CD14-positive monocyte (primary cell): ENCODE measurements at regions not wholly inside any gene's neighbourhood (a gene's known extent, or its start where the extent isn't known, plus 50 kb on each side); places are given as distances from the start of the nearest gene placed in this dataset.

Experiments
- DNase-seq, 3 donors: peaks; one replicate each; pipeline ENCODE4 v3.0.0-alpha.2; 2011 to 2022
- H2AFZ ChIP-seq: 2 replicates; pipeline ENCODE4 v1.6.0; 2012; ENCODE audit warnings: mild to moderate bottlenecking, low read depth, low read length, inconsistent platforms; ENCODE audit not compliant: insufficient read depth, poor library complexity, severe bottlenecking
- H3K27ac ChIP-seq, 2 donors: 1 replicate in 1 of 2; 2 replicates in 1 of 2; pipeline ENCODE4 v1.5.1; 2012 to 2013; ENCODE audit warnings: low read length in 2 of 2, control low read depth in 1 of 2, inconsistent platforms in 1 of 2, low read depth in 1 of 2, mild to moderate bottlenecking in 1 of 2
- H3K27me3 ChIP-seq, 2 donors: one replicate each; pipeline versions ENCODE4 v1.6.0 to v1.6.1; 2011 to 2013; ENCODE audit warnings: low read length in 2 of 2; ENCODE audit not compliant: control insufficient read depth in 2 of 2, insufficient read depth in 2 of 2
- H3K36me3 ChIP-seq, 2 donors: replicated peaks in 1 of 2; 1 replicate in 1 of 2; 2 replicates in 1 of 2; pipeline versions ENCODE4 v1.5.1 to v1.6.1; 2012 to 2013; ENCODE audit warnings: low read length in 2 of 2, control low read depth in 1 of 2, inconsistent platforms in 1 of 2, mild to moderate bottlenecking in 1 of 2; ENCODE audit not compliant: insufficient read depth in 2 of 2, control insufficient read depth in 1 of 2
- H3K4me1 ChIP-seq, 2 donors: 1 replicate in 1 of 2; 2 replicates in 1 of 2; pipeline versions ENCODE4 v1.5.1 to v1.6.1; 2012 to 2013; ENCODE audit warnings: low read length in 2 of 2, control low read depth in 1 of 2, inconsistent platforms in 1 of 2, mild to moderate bottlenecking in 1 of 2, moderate library complexity in 1 of 2; ENCODE audit not compliant: insufficient read depth in 2 of 2, control insufficient read depth in 1 of 2
- H3K4me2 ChIP-seq: replicated peaks from 2 replicates; pipeline ENCODE3; 2012; ENCODE audit warnings: low read length, moderate library complexity, mild to moderate bottlenecking; ENCODE audit not compliant: poor library complexity, severe bottlenecking; ENCODE audit errors: extremely low read depth
- H3K4me3 ChIP-seq, 3 experiments: fragments of 200-600 bp in 1 of 3; sonication (generic) in 1 of 3; replicated peaks in 1 of 3; 1 replicate in 2 of 3; 2 replicates in 1 of 3; pipeline ENCODE4 v1.5.1; 2011 to 2013; ENCODE audit warnings: low read length in 3 of 3, mild to moderate bottlenecking in 3 of 3, control low read depth in 2 of 3, low read depth in 2 of 3, inconsistent platforms in 1 of 3, moderate library complexity in 1 of 3
- H3K79me2 ChIP-seq: 2 replicates; pipeline ENCODE4 v1.6.0; 2012; ENCODE audit warnings: mild to moderate bottlenecking, control low read depth, inconsistent platforms, low read length, moderate library complexity; ENCODE audit not compliant: insufficient read depth
- H3K9ac ChIP-seq: 2 replicates; pipeline ENCODE4 v1.6.0; 2017; ENCODE audit warnings: low read length, mild to moderate bottlenecking; ENCODE audit not compliant: insufficient read depth, poor library complexity, severe bottlenecking
- H3K9me3 ChIP-seq, 2 donors: replicated peaks in 1 of 2; 1 replicate in 1 of 2; 2 replicates in 1 of 2; pipeline versions ENCODE4 v1.5.1 to v1.6.1; 2012 to 2013; ENCODE audit warnings: low read length in 2 of 2, control low read depth in 1 of 2; ENCODE audit not compliant: control insufficient read depth in 1 of 2, insufficient read depth in 1 of 2
- H4K20me1 ChIP-seq: 2 replicates; pipeline ENCODE4 v1.6.0; 2012; ENCODE audit warnings: mild to moderate bottlenecking, low read length, control low read depth, moderate library complexity; ENCODE audit not compliant: insufficient read depth
- H3K27ac Mint-ChIP-seq, 7 donors: one replicate each; pipeline ENCODE4 v1.8.0; 2020; ENCODE audit warnings: mild to moderate bottlenecking in 7 of 7, mixed read lengths in 7 of 7, moderate library complexity in 6 of 7, inconsistent platforms in 2 of 7
- H3K27me3 Mint-ChIP-seq, 3 donors: one replicate each; pipeline ENCODE4 v1.8.0; 2021 to 2022; ENCODE audit warnings: low read depth in 3 of 3, mild to moderate bottlenecking in 3 of 3, mixed read lengths in 3 of 3, moderate library complexity in 3 of 3, inconsistent platforms in 1 of 3
- H3K36me3 Mint-ChIP-seq, 2 donors: one replicate each; pipeline ENCODE4 v1.8.0; 2020; ENCODE audit warnings: mixed read lengths in 2 of 2, inconsistent platforms in 1 of 2, mild to moderate bottlenecking in 1 of 2
- H3K4me1 Mint-ChIP-seq: one replicate; pipeline ENCODE4 v1.8.0; 2020; ENCODE audit warnings: mild to moderate bottlenecking, mixed read lengths
- H3K4me3 Mint-ChIP-seq, 2 donors: one replicate each; pipeline ENCODE4 v1.8.0; 2020; ENCODE audit warnings: mild to moderate bottlenecking in 2 of 2, mixed read lengths in 2 of 2, moderate library complexity in 1 of 2
- H3K9me3 Mint-ChIP-seq, 7 donors: one replicate each; pipeline ENCODE4 v1.8.0; 2020 to 2022; ENCODE audit warnings: mixed read lengths in 7 of 7, mild to moderate bottlenecking in 6 of 7, moderate library complexity in 6 of 7, inconsistent platforms in 2 of 7
- WGBS: methylation state at CpG from one replicate; pipeline ENCODE4 v1.1.5; 2013; ENCODE audit warnings: missing lambda C conversion rate; ENCODE audit not compliant: insufficient coverage; 5-methylcytosine and 5-hydroxymethylcytosine counted together
- intact Hi-C, 2 donors: fragments of 100-400 bp; cut with micrococcal nuclease; formaldehyde crosslinking; loops; one replicate each; pipeline versions ENCODE4 v1.15.0 to v1.15.1; 2023
- TF ChIP-seq, protein P1 (sequence below): fragments of 200-600 bp; IDR thresholded peaks from one replicate; pipeline ENCODE4 v1.8.0; 2022; ENCODE audit warnings: antibody characterized with exemption, mild to moderate bottlenecking

DNA sequence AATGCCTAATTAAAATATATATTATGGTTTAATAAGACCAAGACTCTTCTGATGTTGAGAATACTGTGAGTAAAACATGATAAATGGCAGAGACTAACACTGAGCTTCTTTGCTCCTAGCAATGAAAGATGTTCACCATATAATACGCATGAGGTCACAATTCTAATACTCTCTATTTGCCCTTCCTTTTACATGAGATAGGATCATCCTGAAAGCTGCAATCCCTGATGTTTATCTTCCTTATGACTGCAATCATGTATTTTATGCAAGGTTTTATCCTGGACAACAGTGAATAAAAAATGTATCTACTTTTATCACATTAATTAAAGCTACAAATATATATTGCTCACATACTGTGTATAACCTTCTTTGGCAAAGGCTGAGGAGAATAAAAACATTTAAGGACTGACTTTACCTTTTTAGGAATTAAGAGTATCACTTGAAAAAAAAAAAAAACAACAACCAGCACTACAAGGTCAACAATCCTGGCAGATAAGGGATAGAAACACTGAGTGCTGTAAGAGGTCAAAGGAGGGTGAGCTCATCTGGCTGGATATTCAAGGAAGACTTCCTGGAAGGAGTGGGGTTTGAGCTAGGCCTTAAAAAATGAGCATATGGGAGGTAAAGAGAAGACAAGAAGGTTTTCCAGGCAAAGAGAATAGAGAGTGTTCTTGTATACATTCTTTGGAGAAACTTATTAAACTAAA, 99.9 kb downstream of the AREG start:
- Mint-ChIP-seq H3K4me1 (peaks cover 13% of the 10 kb centered on the region), H3K36me3 (no peaks in the 10 kb centered on the region), H3K9me3 (no peaks in the 10 kb centered on the region), H3K27ac (no peak overlapping the region), H3K4me3 (no peak overlapping the region), H3K27me3 (no peaks in the 10 kb centered on the region)
- H3K4me3 ChIP-seq, result no peak overlapping the region
- TF ChIP-seq, protein P1, sequence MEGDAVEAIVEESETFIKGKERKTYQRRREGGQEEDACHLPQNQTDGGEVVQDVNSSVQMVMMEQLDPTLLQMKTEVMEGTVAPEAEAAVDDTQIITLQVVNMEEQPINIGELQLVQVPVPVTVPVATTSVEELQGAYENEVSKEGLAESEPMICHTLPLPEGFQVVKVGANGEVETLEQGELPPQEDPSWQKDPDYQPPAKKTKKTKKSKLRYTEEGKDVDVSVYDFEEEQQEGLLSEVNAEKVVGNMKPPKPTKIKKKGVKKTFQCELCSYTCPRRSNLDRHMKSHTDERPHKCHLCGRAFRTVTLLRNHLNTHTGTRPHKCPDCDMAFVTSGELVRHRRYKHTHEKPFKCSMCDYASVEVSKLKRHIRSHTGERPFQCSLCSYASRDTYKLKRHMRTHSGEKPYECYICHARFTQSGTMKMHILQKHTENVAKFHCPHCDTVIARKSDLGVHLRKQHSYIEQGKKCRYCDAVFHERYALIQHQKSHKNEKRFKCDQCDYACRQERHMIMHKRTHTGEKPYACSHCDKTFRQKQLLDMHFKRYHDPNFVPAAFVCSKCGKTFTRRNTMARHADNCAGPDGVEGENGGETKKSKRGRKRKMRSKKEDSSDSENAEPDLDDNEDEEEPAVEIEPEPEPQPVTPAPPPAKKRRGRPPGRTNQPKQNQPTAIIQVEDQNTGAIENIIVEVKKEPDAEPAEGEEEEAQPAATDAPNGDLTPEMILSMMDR, result no peak
- H3K27me3 ChIP-seq, result no peaks in the 10 kb centered on the region
- H2AFZ ChIP-seq, result peak overlapping the region; percentile 0
- no peak for DNase-seq
- H3K27ac ChIP-seq, result no peak overlapping the region
- no peak overlapping the region for H3K9ac ChIP-seq
- peaks cover 28 to 36% of the 10 kb centered on the region in 2 donors for H3K4me1 ChIP-seq
- H3K36me3 ChIP-seq, result no peaks in the 10 kb centered on the region
- WGBS, result no CpG with 5 or more reads among the region's 1 CpG
- H3K4me2 ChIP-seq, result no peak overlapping the region
- intact Hi-C loops, result loop anchor here in 1 of 2 donors (10.0 kb wide), 1 partner anchor 120 kb away; no protein-coding TSS in a partner anchor
- H4K20me1 ChIP-seq, result no peaks in the 10 kb centered on the region
- no peaks in the 10 kb centered on the region for H3K79me2 ChIP-seq
- H3K9me3 ChIP-seq, result no peaks in the 10 kb centered on the region

DNA sequence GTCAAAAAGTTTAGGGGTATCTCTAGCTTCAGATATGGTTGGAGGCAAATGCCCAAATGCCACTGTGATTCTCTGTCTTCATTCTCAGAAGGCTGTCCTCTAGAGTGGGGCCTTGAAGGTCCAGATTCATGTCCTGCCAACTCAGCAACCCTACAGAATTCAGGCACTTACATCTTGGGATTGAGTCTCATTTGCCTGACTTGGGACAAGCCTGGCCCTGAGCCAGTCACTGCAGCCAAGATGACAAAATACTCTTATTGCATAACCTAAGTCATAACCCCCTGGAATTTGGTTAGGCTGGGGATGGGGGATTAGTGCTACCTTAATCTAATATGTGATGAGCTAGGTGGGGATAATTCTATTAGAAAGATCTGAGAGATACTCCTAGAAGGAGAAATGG, 100.5 kb downstream of the AREG start:
- intact Hi-C loops, result loop anchor here in 1 of 2 donors (10.0 kb wide), 1 partner anchor 119 kb away; no protein-coding TSS in a partner anchor
- H3K36me3 Mint-ChIP-seq, result no peaks in the 10 kb centered on the region

More for the DNA sequence above, 100.5 kb downstream of the AREG start:
- peak overlapping the region; percentile 0 for H2AFZ ChIP-seq
- no peak overlapping the region for H3K9ac ChIP-seq
- H3K4me1 ChIP-seq, result peaks cover 28 to 36% of the 10 kb centered on the region in 2 donors
- no peaks in the 10 kb centered on the region for H3K27me3 ChIP-seq
- H3K4me2 ChIP-seq, result no peak overlapping the region
- no peaks in the 10 kb centered on the region for H3K36me3 ChIP-seq
- Mint-ChIP-seq H3K4me3 (no peak overlapping the region), H3K4me1 (peaks cover 13% of the 10 kb centered on the region), H3K27me3 (no peaks in the 10 kb centered on the region), H3K9me3 (no peaks in the 10 kb centered on the region), H3K27ac (no peak overlapping the region)
- no peak overlapping the region for H3K4me3 ChIP-seq
- H3K9me3 ChIP-seq, result no peaks in the 10 kb centered on the region
- H3K79me2 ChIP-seq, result no peaks in the 10 kb centered on the region
- peak in 1 of 3 donors; percentile 14 for DNase-seq
- TF ChIP-seq, protein P1, result no peak
- H4K20me1 ChIP-seq, result no peaks in the 10 kb centered on the region
- H3K27ac ChIP-seq, result no peak overlapping the region
